ENCODE measurements at regions not wholly inside any gene's neighbourhood (a gene's known extent, or its start where the extent isn't known, plus 50 kb on each side); places are given as distances from the start of the nearest gene placed in this dataset.

- no peaks in the 10 kb centered on the region for H4K20me1 ChIP-seq (ENCODE audit: insufficient read depth)
- RAD21 ChIA-PET (ENCODE audit: low non-redundant PET in 1 of 2, low total read pairs in 2 of 2, uncharacterized antibody in 2 of 2, unreplicated experiment in 2 of 2): no interaction called here
- no peaks in the 10 kb centered on the region for H3K27me3 ChIP-seq (ENCODE audit: insufficient read depth, low read length)
- CTCF ChIA-PET: no interaction called here
- DNase-seq (ENCODE audit: low read depth, low spot score): peak; percentile 3
- no peak overlapping the region for H3K4me2 ChIP-seq (ENCODE audit: low read length)
- no peaks in the 10 kb centered on the region for H3K4me1 ChIP-seq (ENCODE audit: control insufficient read depth in 1 of 2, insufficient read depth in 2 of 2, low read length in 2 of 2)
- no TSS peak for BruUV-seq (replicated peaks)
- H3K79me2 ChIP-seq (ENCODE audit: insufficient read depth, low read length): no peaks in the 10 kb centered on the region
- no peak overlapping the region for H3K4me3 ChIP-seq (replicated peaks in 1 of 2; ENCODE audit: low read depth in 1 of 2, low read length in 2 of 2)
- no peaks in the 10 kb centered on the region for H3K36me3 ChIP-seq (ENCODE audit: control insufficient read depth in 1 of 2, insufficient read depth in 2 of 2, low read length in 2 of 2)
- no peak overlapping the region for H3K9ac ChIP-seq (ENCODE audit: low read length)
- intact Hi-C loops (cut with micrococcal nuclease): no loop called here
- POLR2A ChIA-PET: no interaction called here
- no peaks in the 10 kb centered on the region for H3K9me3 ChIP-seq (ENCODE audit: control insufficient read depth in 1 of 2, insufficient read depth in 1 of 2, low read depth in 1 of 2, low read length in 2 of 2)
- no peaks in the 10 kb centered on the region for H3K9me2 ChIP-seq (ENCODE audit: insufficient read depth)
- no peak; the same call in 1 of the 2 replicates for ATAC-seq
- TF ChIP-seq SIN3A (IDR thresholded peaks at IDR 0.05; ENCODE audit: low read depth) (no peak), FOSL1 (IDR thresholded peaks at IDR 0.05; ENCODE audit: low read depth) (no peak), SP1 (IDR thresholded peaks at IDR 0.05; ENCODE audit: low read depth) (no peak), EZH2 (IDR thresholded peaks at IDR 0.05) (no peak), TCF7L2 (IDR thresholded peaks at IDR 0.05; ENCODE audit: borderline replicate concordance, extremely low read depth, insufficient read depth, insufficient read length) (no peak), JUND (IDR thresholded peaks at IDR 0.05) (no peak), CTCF (IDR thresholded peaks at IDR 0.05 in 2 of 3, conservative IDR thresholded peaks at IDR 0.05 in 1 of 3; ENCODE audit: borderline replicate concordance in 1 of 3, insufficient read depth in 1 of 3, low read depth in 2 of 3, low read length in 2 of 3) (peak in 2 of 3 experiments; percentile 36 to 38; a peak in 3 of 6 replicates)
- no peak overlapping the region for H3K27ac ChIP-seq (ENCODE audit: low read depth, low read length)
- no peak overlapping the region for H2AFZ ChIP-seq (ENCODE audit: low read depth, low read length, poor library complexity, severe bottlenecking)
These were observed 1238.0 kb upstream of the NUDT12 start for GRCh38 chr5:104800440-104801048.

GRCh38 chr5:104793755-104794080 is 1231.1 kb upstream of the NUDT12 start:
- DNase-seq (ENCODE audit: low read depth, low spot score) (no peak), ATAC-seq (no peak)
- H3K36me3 ChIP-seq (ENCODE audit: control insufficient read depth in 1 of 2, insufficient read depth in 2 of 2, low read length in 2 of 2): no peaks in the 10 kb centered on the region
- RAD21 ChIA-PET (ENCODE audit: low non-redundant PET in 1 of 2, low total read pairs in 2 of 2, uncharacterized antibody in 2 of 2, unreplicated experiment in 2 of 2): no interaction called here
- no TSS peak for BruUV-seq (replicated peaks)
- no peak overlapping the region for H3K9ac ChIP-seq (ENCODE audit: low read length)
- H3K4me1 ChIP-seq (ENCODE audit: control insufficient read depth in 1 of 2, insufficient read depth in 2 of 2, low read length in 2 of 2): no peaks in the 10 kb centered on the region
- intact Hi-C loops (cut with micrococcal nuclease): no loop called here
- no peaks in the 10 kb centered on the region for H3K9me3 ChIP-seq (ENCODE audit: control insufficient read depth in 1 of 2, insufficient read depth in 1 of 2, low read depth in 1 of 2, low read length in 2 of 2)
- H3K4me2 ChIP-seq (ENCODE audit: low read length): no peak overlapping the region
- peak overlapping the region; percentile 51 for H2AFZ ChIP-seq (ENCODE audit: low read depth, low read length, poor library complexity, severe bottlenecking)
- no peaks in the 10 kb centered on the region for H4K20me1 ChIP-seq (ENCODE audit: insufficient read depth)
- POLR2A ChIA-PET: no interaction called here
- no peak overlapping the region for H3K4me3 ChIP-seq (replicated peaks in 1 of 2; ENCODE audit: low read depth in 1 of 2, low read length in 2 of 2)
- no peak overlapping the region for H3K27ac ChIP-seq (ENCODE audit: low read depth, low read length)
- no peaks in the 10 kb centered on the region for H3K27me3 ChIP-seq (ENCODE audit: insufficient read depth, low read length)
- H3K79me2 ChIP-seq (ENCODE audit: insufficient read depth, low read length): no peaks in the 10 kb centered on the region
- CTCF ChIA-PET: no interaction called here
- no peaks in the 10 kb centered on the region for H3K9me2 ChIP-seq (ENCODE audit: insufficient read depth)
- TF ChIP-seq CTCF (IDR thresholded peaks at IDR 0.05 in 2 of 3, conservative IDR thresholded peaks at IDR 0.05 in 1 of 3; ENCODE audit: borderline replicate concordance in 1 of 3, insufficient read depth in 1 of 3, low read depth in 2 of 3, low read length in 2 of 3) (no peak), EZH2 (IDR thresholded peaks at IDR 0.05) (no peak), SP1 (IDR thresholded peaks at IDR 0.05; ENCODE audit: low read depth) (no peak), CEBPB (IDR thresholded peaks at IDR 0.05; ENCODE audit: low read depth) (no peak), CBX3 (IDR thresholded peaks at IDR 0.05; ENCODE audit: low read depth) (no peak), REST (IDR thresholded peaks at IDR 0.05; ENCODE audit: low read depth) (no peak), ZNF274 (IDR thresholded peaks at IDR 0.05; ENCODE audit: low read depth, low read length) (no peak), POLR2A (IDR thresholded peaks at IDR 0.05; ENCODE audit: borderline replicate concordance, extremely low read depth, insufficient read depth, insufficient read length) (no peak), EGR1 (IDR thresholded peaks at IDR 0.05; ENCODE audit: low read depth) (no peak), TCF7L2 (IDR thresholded peaks at IDR 0.05; ENCODE audit: borderline replicate concordance, extremely low read depth, insufficient read depth, insufficient read length) (no peak)

Measured in HCT116 (cell line).